ENCODE measurements at regions not wholly inside any gene's neighbourhood (a gene's known extent, or its start where the extent isn't known, plus 50 kb on each side); places are given as distances from the start of the nearest gene placed in this dataset.

DNA sequence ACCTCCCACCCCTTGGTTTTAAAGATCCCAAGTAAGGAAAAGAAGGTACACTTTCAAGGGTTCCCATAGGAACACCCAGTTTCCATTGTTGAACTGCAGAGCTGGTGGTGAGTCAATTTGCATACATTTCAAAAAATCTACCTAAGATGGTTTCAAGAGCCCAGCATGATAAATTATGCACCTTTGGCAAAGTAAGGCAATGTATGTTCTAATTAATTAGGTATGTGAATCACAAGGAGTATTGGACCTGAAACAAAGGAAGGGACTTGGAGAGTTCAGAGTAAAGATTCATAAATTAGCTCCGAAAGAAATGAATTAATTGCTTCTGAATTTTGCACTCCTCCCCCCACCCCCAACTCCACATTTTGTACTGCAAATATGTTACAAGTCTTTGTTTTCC is 459.7 kb downstream of the LRATD1 start:
- Histone ChIP-seq H3K27me3 (ENCODE audit: control insufficient read depth in 4 of 4, insufficient read depth in 4 of 4, low read length in 3 of 4) (no peaks in the 10 kb centered on the region), H3K36me3 (ENCODE audit: control insufficient read depth in 4 of 4, insufficient read depth in 3 of 4, low read depth in 1 of 4, low read length in 3 of 4) (no peaks in the 10 kb centered on the region), H3K4me3 (ENCODE audit: low read depth in 1 of 3, low read length in 3 of 3) (no peak overlapping the region), H3K4me1 (ENCODE audit: control insufficient read depth in 4 of 4, insufficient read depth in 4 of 4, low read length in 3 of 4) (no peaks in the 10 kb centered on the region), H3K9me3 (ENCODE audit: control insufficient read depth in 4 of 4, low read length in 3 of 4) (no peaks in the 10 kb centered on the region), H3K27ac (ENCODE audit: low read depth in 1 of 2, low read length in 2 of 2) (no peak overlapping the region), H3K9ac (ENCODE audit: low read depth in 1 of 2, low read length in 2 of 2) (no peak overlapping the region)
- TF ChIP-seq, protein P1, sequence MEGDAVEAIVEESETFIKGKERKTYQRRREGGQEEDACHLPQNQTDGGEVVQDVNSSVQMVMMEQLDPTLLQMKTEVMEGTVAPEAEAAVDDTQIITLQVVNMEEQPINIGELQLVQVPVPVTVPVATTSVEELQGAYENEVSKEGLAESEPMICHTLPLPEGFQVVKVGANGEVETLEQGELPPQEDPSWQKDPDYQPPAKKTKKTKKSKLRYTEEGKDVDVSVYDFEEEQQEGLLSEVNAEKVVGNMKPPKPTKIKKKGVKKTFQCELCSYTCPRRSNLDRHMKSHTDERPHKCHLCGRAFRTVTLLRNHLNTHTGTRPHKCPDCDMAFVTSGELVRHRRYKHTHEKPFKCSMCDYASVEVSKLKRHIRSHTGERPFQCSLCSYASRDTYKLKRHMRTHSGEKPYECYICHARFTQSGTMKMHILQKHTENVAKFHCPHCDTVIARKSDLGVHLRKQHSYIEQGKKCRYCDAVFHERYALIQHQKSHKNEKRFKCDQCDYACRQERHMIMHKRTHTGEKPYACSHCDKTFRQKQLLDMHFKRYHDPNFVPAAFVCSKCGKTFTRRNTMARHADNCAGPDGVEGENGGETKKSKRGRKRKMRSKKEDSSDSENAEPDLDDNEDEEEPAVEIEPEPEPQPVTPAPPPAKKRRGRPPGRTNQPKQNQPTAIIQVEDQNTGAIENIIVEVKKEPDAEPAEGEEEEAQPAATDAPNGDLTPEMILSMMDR (IDR thresholded peaks at IDR 0.05; ENCODE audit: low read depth, low read length, missing input control): no peak
- no peak for TF ChIP-seq REST (IDR thresholded peaks at IDR 0.05)
- TF ChIP-seq JUND (IDR thresholded peaks at IDR 0.05): no peak
- TF ChIP-seq HNF4A (conservative IDR thresholded peaks at IDR 0.05): no peak
- TF ChIP-seq YY1 (IDR thresholded peaks at IDR 0.05): no peak
- TF ChIP-seq HNF4G (IDR thresholded peaks at IDR 0.05): no peak
- TF ChIP-seq GABPA (IDR thresholded peaks at IDR 0.05 in 1 of 2, conservative IDR thresholded peaks at IDR 0.05 in 1 of 2): no peak
- TF ChIP-seq FOXA2 (IDR thresholded peaks at IDR 0.05): no peak
- TF ChIP-seq RAD21 (IDR thresholded peaks at IDR 0.05): no peak
- TF ChIP-seq EGR1 (IDR thresholded peaks at IDR 0.05; ENCODE audit: low read depth in 2 of 2): no peak
- TF ChIP-seq, protein P2, sequence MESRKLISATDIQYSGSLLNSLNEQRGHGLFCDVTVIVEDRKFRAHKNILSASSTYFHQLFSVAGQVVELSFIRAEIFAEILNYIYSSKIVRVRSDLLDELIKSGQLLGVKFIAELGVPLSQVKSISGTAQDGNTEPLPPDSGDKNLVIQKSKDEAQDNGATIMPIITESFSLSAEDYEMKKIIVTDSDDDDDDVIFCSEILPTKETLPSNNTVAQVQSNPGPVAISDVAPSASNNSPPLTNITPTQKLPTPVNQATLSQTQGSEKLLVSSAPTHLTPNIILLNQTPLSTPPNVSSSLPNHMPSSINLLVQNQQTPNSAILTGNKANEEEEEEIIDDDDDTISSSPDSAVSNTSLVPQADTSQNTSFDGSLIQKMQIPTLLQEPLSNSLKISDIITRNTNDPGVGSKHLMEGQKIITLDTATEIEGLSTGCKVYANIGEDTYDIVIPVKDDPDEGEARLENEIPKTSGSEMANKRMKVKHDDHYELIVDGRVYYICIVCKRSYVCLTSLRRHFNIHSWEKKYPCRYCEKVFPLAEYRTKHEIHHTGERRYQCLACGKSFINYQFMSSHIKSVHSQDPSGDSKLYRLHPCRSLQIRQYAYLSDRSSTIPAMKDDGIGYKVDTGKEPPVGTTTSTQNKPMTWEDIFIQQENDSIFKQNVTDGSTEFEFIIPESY (IDR thresholded peaks at IDR 0.05): no peak
- TF ChIP-seq MAX (IDR thresholded peaks at IDR 0.05): no peak
- TF ChIP-seq RXRA (IDR thresholded peaks at IDR 0.05): no peak
- no peak for TF ChIP-seq NR2F2 (IDR thresholded peaks at IDR 0.05)
- no peak for TF ChIP-seq FOXA1 (IDR thresholded peaks at IDR 0.05)
- TF ChIP-seq, protein P3, sequence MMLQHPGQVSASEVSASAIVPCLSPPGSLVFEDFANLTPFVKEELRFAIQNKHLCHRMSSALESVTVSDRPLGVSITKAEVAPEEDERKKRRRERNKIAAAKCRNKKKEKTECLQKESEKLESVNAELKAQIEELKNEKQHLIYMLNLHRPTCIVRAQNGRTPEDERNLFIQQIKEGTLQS (IDR thresholded peaks at IDR 0.05): no peak
- no peak for TF ChIP-seq TAF1 (conservative IDR thresholded peaks at IDR 0.05)
- no peak for TF ChIP-seq SP1 (IDR thresholded peaks at IDR 0.05)
- no peak for DNase-seq (ENCODE audit: low spot score)
- 81% methylated on average over 1 of the region's 1 CpG for WGBS

Data from liver (tissue), 8 donors.